Ovary (tissue), 7 donors: ENCODE measurements at regions not wholly inside any gene's neighbourhood (a gene's known extent, or its start where the extent isn't known, plus 50 kb on each side); places are given as distances from the start of the nearest gene placed in this dataset.
"Not testable (repeated sequence)": the region's sequence is repeated elsewhere in the genome, so short reads cannot be mapped to it uniquely, and the experiment has no call there.

ENCODE experiments used
- DNase-seq, 5 donors: peaks; one replicate each; pipeline ENCODE4 v3.0.0-alpha.2; 2019 to 2020
- H3K27ac ChIP-seq, 2 donors: fragments of 200-600 bp; one replicate each; pipeline versions ENCODE4 v1.5.1 to v1.8.0; 2019 to 2022
- H3K27me3 ChIP-seq: fragments of 200-600 bp; one replicate; pipeline ENCODE4 v1.8.0; 2022
- H3K36me3 ChIP-seq: fragments of 200-600 bp; sonication (generic); one replicate; pipeline ENCODE4 v1.5.1; 2019
- H3K4me1 ChIP-seq: one replicate; pipeline ENCODE4 v1.8.1; 2013; ENCODE audit warnings: mild to moderate bottlenecking, moderate library complexity; ENCODE audit not compliant: insufficient read depth
- H3K4me3 ChIP-seq: fragments of 200-600 bp; sonication (generic); one replicate; pipeline ENCODE4 v1.5.1; 2017
- H3K9me3 ChIP-seq, 2 donors: fragments of 200-600 bp in 1 of 2; sonication (generic) in 1 of 2; one replicate each; pipeline versions ENCODE4 v1.5.1 to v1.8.1; 2013 to 2019; ENCODE audit warnings: mild to moderate bottlenecking in 1 of 2, moderate library complexity in 1 of 2
- CTCF ChIP-seq, 3 donors: fragments of 450-650 bp in 2 of 3; fragments of 200-600 bp in 1 of 3; IDR thresholded peaks; one replicate each; pipeline versions ENCODE4 v1.5.1 to v1.8.0; 2016 to 2022; ENCODE audit warnings: antibody characterized with exemption in 3 of 3, mild to moderate bottlenecking in 1 of 3
- EP300 ChIP-seq: sonication (generic); formaldehyde crosslinking; IDR thresholded peaks from one replicate; pipeline ENCODE4 v1.6.1; 2017; ENCODE audit warnings: antibody characterized with exemption
- POLR2A ChIP-seq: fragments of 450-650 bp; IDR thresholded peaks from one replicate; pipeline ENCODE4 v1.6.1; 2017; ENCODE audit warnings: antibody characterized with exemption, mild to moderate bottlenecking, moderate library complexity
- WGBS, 3 donors: extraction: QIAGEN DNeasy Blood & Tissue Kit in 1 of 3; methylation state at CpG; one replicate each; pipeline versions ENCODE4 v1.1.5 to v1.1.7; 2013 to 2017; 5-methylcytosine and 5-hydroxymethylcytosine counted together
- intact Hi-C, 4 donors: fragments of 100-400 bp; cut with DNase I; formaldehyde crosslinking; loops; one replicate each; pipeline versions ENCODE4 v1.11.0 to v1.15.1; 2022 to 2023
- donor health status: DM: no; HTN: no; CAD: no; lungs with moderate emphysema.
- donor health status: DM: no; HTN: no; CAD: no.
- donor health status: Bipolar disorder and iron deficiency.
- donor health status: DM: no; HTN: no; CAD: no.
- donor health status: DM: yes; HTN: yes; CAD: no.

GRCh38 chr14:28242895-28243294 lies 523.7 kb upstream of the FOXG1 start:
- no peaks in the 10 kb centered on the region for H3K4me1 ChIP-seq
- no peaks in the 10 kb centered on the region for H3K36me3 ChIP-seq
- no peak for DNase-seq
- H3K27me3 ChIP-seq: no peaks in the 10 kb centered on the region
- no peak overlapping the region for H3K27ac ChIP-seq
- H3K4me3 ChIP-seq: no peak overlapping the region
- intact Hi-C loops: no loop called here
- H3K9me3 ChIP-seq: no peaks in the 10 kb centered on the region
- TF ChIP-seq CTCF (IDR thresholded peaks at IDR 0.05) (no peak), EP300 (no peak), POLR2A (no peak)
- 66 to 81% (median 74%) methylated on average over 2 of the region's 2 CpGs for WGBS, 3 donors

- WGBS, 3 donors: 32 to 45% (median 45%) methylated on average over 3 of the region's 3 CpGs
- no peaks in the 10 kb centered on the region for H3K9me3 ChIP-seq
- no peak for DNase-seq
- H3K36me3 ChIP-seq: no peaks in the 10 kb centered on the region
- H3K4me3 ChIP-seq: no peak overlapping the region
- TF ChIP-seq POLR2A (no peak), CTCF (IDR thresholded peaks at IDR 0.05) (no peak)
- no peaks in the 10 kb centered on the region for H3K4me1 ChIP-seq
- H3K27ac ChIP-seq: no peak overlapping the region
- H3K27me3 ChIP-seq: no peaks in the 10 kb centered on the region
- intact Hi-C loops: no loop called here
Observed at GRCh38 chr14:28243600-28243999, 523.0 kb upstream of the FOXG1 start.

GRCh38 chr14:28245216-28245615 lies 521.4 kb upstream of the FOXG1 start:
- intact Hi-C loops: no loop called here
- Histone ChIP-seq H3K36me3 (no peaks in the 10 kb centered on the region), H3K27ac (no peak overlapping the region), H3K4me3 (no peak overlapping the region), H3K9me3 (no peaks in the 10 kb centered on the region), H3K4me1 (no peaks in the 10 kb centered on the region), H3K27me3 (no peaks in the 10 kb centered on the region)
- no peak for TF ChIP-seq POLR2A
- DNase-seq: no peak
- WGBS, 3 donors: 45 to 66% (median 56%) methylated on average over 1 of the region's 1 CpG

GRCh38 chr14:28247491-28247890 lies 519.1 kb upstream of the FOXG1 start:
- Histone ChIP-seq H3K36me3 (no peaks in the 10 kb centered on the region), H3K9me3 (no peaks in the 10 kb centered on the region), H3K4me1 (no peaks in the 10 kb centered on the region), H3K4me3 (no peak overlapping the region), H3K27me3 (no peaks in the 10 kb centered on the region), H3K27ac (no peak overlapping the region)
- intact Hi-C loops: no loop called here
- TF ChIP-seq CTCF (IDR thresholded peaks at IDR 0.05) (no peak), EP300 (no peak), POLR2A (no peak)
- WGBS, 3 donors: 52 to 69% (median 57%) methylated on average over 1 of the region's 1 CpG
- no peak for DNase-seq

GRCh38 chr14:28252124-28252523 lies 514.5 kb upstream of the FOXG1 start:
- H3K4me3 ChIP-seq, H3K36me3 ChIP-seq, intact Hi-C loops, DNase-seq, H3K4me1 ChIP-seq, H3K27me3 ChIP-seq, H3K27ac ChIP-seq, H3K9me3 ChIP-seq: not testable (repeated sequence)
- 84 to 92% (median 87%) methylated on average over 3 of the region's 3 CpGs for WGBS, 3 donors

GRCh38 chr14:28254768-28255167 lies 511.8 kb upstream of the FOXG1 start:
- no peaks in the 10 kb centered on the region for H3K9me3 ChIP-seq
- no peaks in the 10 kb centered on the region for H3K27me3 ChIP-seq
- no peak for DNase-seq
- no peaks in the 10 kb centered on the region for H3K36me3 ChIP-seq
- H3K4me1 ChIP-seq: no peaks in the 10 kb centered on the region
- no peak overlapping the region for H3K4me3 ChIP-seq
- no peak for TF ChIP-seq CTCF (IDR thresholded peaks at IDR 0.05)
- no peak for TF ChIP-seq POLR2A
- TF ChIP-seq EP300: no peak
- intact Hi-C loops: no loop called here
- no peak overlapping the region for H3K27ac ChIP-seq
- WGBS, 3 donors: 24 to 40% (median 26%) methylated on average over 1 of the region's 1 CpG
